ENCODE measurements at regions not wholly inside any gene's neighbourhood (a gene's known extent, or its start where the extent isn't known, plus 50 kb on each side); places are given as distances from the start of the nearest gene placed in this dataset.

- no peak for TF ChIP-seq CTCF (IDR thresholded peaks at IDR 0.05)
- TF ChIP-seq POLR2A (IDR thresholded peaks at IDR 0.05): no peak
Measured at GRCh38 chr13:72566526-72566925, 160.9 kb downstream of the MZT1 start.

Data from Peyer's patch (tissue), 4 donors.